ENCODE measurements at regions not wholly inside any gene's neighbourhood (a gene's known extent, or its start where the extent isn't known, plus 50 kb on each side); places are given as distances from the start of the nearest gene placed in this dataset.

- Histone ChIP-seq H3K27ac (no peak overlapping the region), H3K27me3 (peaks cover 0 to 23% (median 0%) of the 10 kb centered on the region in 4 donors), H3K4me1 (no peaks in the 10 kb centered on the region), H3K4me3 (no peak overlapping the region), H3K9me3 (no peaks in the 10 kb centered on the region), H3K36me3 (no peaks in the 10 kb centered on the region)
- intact Hi-C loops (cut with DNase I), result no loop called here
- 72 to 76% methylated on average over 4 of the region's 4 CpGs for WGBS, 2 donors
- no peak for TF ChIP-seq POLR2A (IDR thresholded peaks at IDR 0.05)
- TF ChIP-seq CTCF (IDR thresholded peaks at IDR 0.05), result no peak
- DNase-seq, result no peak
Measured at GRCh38 chr10:70993051-70993450, 104.7 kb upstream of the PCBD1 start.

GRCh38 chr10:70996549-70996948, 108.2 kb upstream of the PCBD1 start:
- H3K36me3 ChIP-seq, result no peaks in the 10 kb centered on the region
- peaks cover 0 to 27% (median 0%) of the 10 kb centered on the region in 4 donors for H3K27me3 ChIP-seq
- no peaks in the 10 kb centered on the region for H3K4me1 ChIP-seq
- intact Hi-C loops (cut with DNase I), result no loop called here
- H3K4me3 ChIP-seq, result no peak overlapping the region
- DNase-seq, result no peak
- no peak for TF ChIP-seq CTCF (IDR thresholded peaks at IDR 0.05)
- TF ChIP-seq POLR2A (IDR thresholded peaks at IDR 0.05), result no peak
- H3K27ac ChIP-seq, result no peak overlapping the region
- H3K9me3 ChIP-seq, result no peaks in the 10 kb centered on the region

- TF ChIP-seq POLR2A (IDR thresholded peaks at IDR 0.05) (no peak), CTCF (IDR thresholded peaks at IDR 0.05) (no peak)
- H3K4me1 ChIP-seq, result no peaks in the 10 kb centered on the region
- 35 to 67% methylated on average over 1 to 3 of the region's 3 CpGs for WGBS, 2 donors
- no peak for DNase-seq
- H3K27me3 ChIP-seq, result peaks cover 0 to 27% (median 0%) of the 10 kb centered on the region in 4 donors
- no peaks in the 10 kb centered on the region for H3K9me3 ChIP-seq
- intact Hi-C loops (cut with DNase I), result no loop called here
- no peak overlapping the region for H3K4me3 ChIP-seq
- H3K27ac ChIP-seq, result no peak overlapping the region
- H3K36me3 ChIP-seq, result no peaks in the 10 kb centered on the region
Measured at GRCh38 chr10:70997236-70997635, 108.9 kb upstream of the PCBD1 start.

- 80 to 87% methylated on average over 5 to 6 of the region's 9 CpGs for WGBS, 2 donors
- TF ChIP-seq POLR2A (IDR thresholded peaks at IDR 0.05), result no peak
- no peak for TF ChIP-seq CTCF (IDR thresholded peaks at IDR 0.05)
Measured at GRCh38 chr10:70998086-70998485, 109.7 kb upstream of the PCBD1 start.

GRCh38 chr10:71001470-71001869, 113.1 kb upstream of the PCBD1 start:
- H3K27ac ChIP-seq, result no peak overlapping the region
- no peaks in the 10 kb centered on the region for H3K36me3 ChIP-seq
- DNase-seq, result no peak
- 41 to 48% methylated on average over 2 of the region's 2 CpGs for WGBS, 2 donors
- intact Hi-C loops (cut with DNase I), result no loop called here
- no peaks in the 10 kb centered on the region for H3K9me3 ChIP-seq
- H3K4me3 ChIP-seq, result no peak overlapping the region
- TF ChIP-seq CTCF (IDR thresholded peaks at IDR 0.05) (no peak), POLR2A (IDR thresholded peaks at IDR 0.05) (no peak)
- H3K4me1 ChIP-seq, result no peaks in the 10 kb centered on the region
- H3K27me3 ChIP-seq, result peaks cover 0 to 33% (median 0%) of the 10 kb centered on the region in 4 donors

More at GRCh38 chr10:70998086-70998485, 109.7 kb upstream of the PCBD1 start:
- H3K36me3 ChIP-seq, result no peaks in the 10 kb centered on the region
- H3K9me3 ChIP-seq, result no peaks in the 10 kb centered on the region
- no peak overlapping the region for H3K27ac ChIP-seq
- no peaks in the 10 kb centered on the region for H3K4me1 ChIP-seq
- H3K4me3 ChIP-seq, result no peak overlapping the region
- intact Hi-C loops (cut with DNase I), result no loop called here
- no peak for DNase-seq
- peaks cover 0 to 27% (median 0%) of the 10 kb centered on the region in 4 donors for H3K27me3 ChIP-seq
